ENCODE measurements at regions not wholly inside any gene's neighbourhood (a gene's known extent, or its start where the extent isn't known, plus 50 kb on each side); places are given as distances from the start of the nearest gene placed in this dataset.
"Not testable (repeated sequence)": the region's sequence is repeated elsewhere in the genome, so short reads cannot be mapped to it uniquely, and the experiment has no call there.

- no peak for ATAC-seq
- H3K9me3 Mint-ChIP-seq = no peaks in the 10 kb centered on the region
- no peak overlapping the region for H3K27ac Mint-ChIP-seq
- H3K4me1 Mint-ChIP-seq = no peaks in the 10 kb centered on the region
- no peaks in the 10 kb centered on the region for H3K36me3 Mint-ChIP-seq
- no peak overlapping the region for H3K4me3 Mint-ChIP-seq
- H3K27me3 Mint-ChIP-seq = peaks cover 30% of the 10 kb centered on the region
Observed at GRCh38 chr4:174183259-174183658, 100.2 kb downstream of the FBXO8 start.

GRCh38 chr4:174181827-174182226 lies 101.6 kb downstream of the FBXO8 start:
- Mint-ChIP-seq H3K27me3 (peaks cover 30% of the 10 kb centered on the region), H3K4me3 (no peak overlapping the region), H3K4me1 (no peaks in the 10 kb centered on the region), H3K36me3 (no peaks in the 10 kb centered on the region), H3K9me3 (no peaks in the 10 kb centered on the region), H3K27ac (no peak overlapping the region)
- ATAC-seq = no peak

- Mint-ChIP-seq H3K4me1 (no peaks in the 10 kb centered on the region), H3K4me3 (no peak overlapping the region), H3K36me3 (no peaks in the 10 kb centered on the region), H3K27me3 (peaks cover 17% of the 10 kb centered on the region), H3K27ac (no peak overlapping the region), H3K9me3 (no peaks in the 10 kb centered on the region)
- no peak for ATAC-seq
Observed at GRCh38 chr4:174177536-174177935, 105.9 kb downstream of the FBXO8 start.

- not testable (repeated sequence) for H3K27ac Mint-ChIP-seq, H3K4me3 Mint-ChIP-seq, ATAC-seq, H3K9me3 Mint-ChIP-seq, H3K4me1 Mint-ChIP-seq, H3K36me3 Mint-ChIP-seq
- H3K27me3 Mint-ChIP-seq = peaks cover 17% of the 10 kb centered on the region
Observed at GRCh38 chr4:174175836-174176235, 107.6 kb downstream of the FBXO8 start.

- no peaks in the 10 kb centered on the region for H3K4me1 Mint-ChIP-seq
- H3K9me3 Mint-ChIP-seq = no peaks in the 10 kb centered on the region
- H3K36me3 Mint-ChIP-seq = no peaks in the 10 kb centered on the region
- H3K27ac Mint-ChIP-seq = no peak overlapping the region
- no peak overlapping the region for H3K4me3 Mint-ChIP-seq
- peaks cover 13% of the 10 kb centered on the region for H3K27me3 Mint-ChIP-seq
- ATAC-seq = no peak
Observed at GRCh38 chr4:174173360-174173759, 110.1 kb downstream of the FBXO8 start.

GRCh38 chr4:174172274-174172673 lies 111.2 kb downstream of the FBXO8 start:
- H3K4me1 Mint-ChIP-seq = no peaks in the 10 kb centered on the region
- H3K27ac Mint-ChIP-seq = no peak overlapping the region
- no peaks in the 10 kb centered on the region for H3K36me3 Mint-ChIP-seq
- no peak overlapping the region for H3K4me3 Mint-ChIP-seq
- H3K27me3 Mint-ChIP-seq = peaks cover 11% of the 10 kb centered on the region
- no peaks in the 10 kb centered on the region for H3K9me3 Mint-ChIP-seq
- ATAC-seq = no peak

GRCh38 chr4:174170906-174171305 lies 112.6 kb downstream of the FBXO8 start:
- Mint-ChIP-seq H3K27ac (no peak overlapping the region), H3K9me3 (no peaks in the 10 kb centered on the region), H3K4me1 (no peaks in the 10 kb centered on the region), H3K27me3 (peaks cover 11% of the 10 kb centered on the region), H3K36me3 (no peaks in the 10 kb centered on the region), H3K4me3 (no peak overlapping the region)
- no peak for ATAC-seq

- H3K4me3 Mint-ChIP-seq = no peak overlapping the region
- H3K9me3 Mint-ChIP-seq = no peaks in the 10 kb centered on the region
- H3K27me3 Mint-ChIP-seq = peaks cover 9% of the 10 kb centered on the region
- H3K36me3 Mint-ChIP-seq = no peaks in the 10 kb centered on the region
- no peaks in the 10 kb centered on the region for H3K4me1 Mint-ChIP-seq
- H3K27ac Mint-ChIP-seq = no peak overlapping the region
- no peak for ATAC-seq
Observed at GRCh38 chr4:174170091-174170490, 113.4 kb downstream of the FBXO8 start.

GRCh38 chr4:174157106-174157607 lies 126.3 kb downstream of the FBXO8 start:
- ATAC-seq = no peak
- Mint-ChIP-seq H3K4me1 (no peaks in the 10 kb centered on the region), H3K27ac (no peak overlapping the region), H3K4me3 (no peak overlapping the region), H3K9me3 (no peaks in the 10 kb centered on the region), H3K36me3 (no peaks in the 10 kb centered on the region), H3K27me3 (peaks cover 9% of the 10 kb centered on the region)

GRCh38 chr4:174156239-174156826 lies 127.1 kb downstream of the FBXO8 start:
- Mint-ChIP-seq H3K4me1 (no peaks in the 10 kb centered on the region), H3K36me3 (no peaks in the 10 kb centered on the region), H3K27me3 (peaks cover 9% of the 10 kb centered on the region), H3K9me3 (no peaks in the 10 kb centered on the region), H3K27ac (no peak overlapping the region), H3K4me3 (no peak overlapping the region)
- no peak for ATAC-seq

- H3K27me3 Mint-ChIP-seq = peaks cover 6% of the 10 kb centered on the region
- no peaks in the 10 kb centered on the region for H3K9me3 Mint-ChIP-seq
- ATAC-seq = no peak
- no peaks in the 10 kb centered on the region for H3K4me1 Mint-ChIP-seq
- H3K4me3 Mint-ChIP-seq = no peak overlapping the region
- H3K36me3 Mint-ChIP-seq = no peaks in the 10 kb centered on the region
- H3K27ac Mint-ChIP-seq = no peak overlapping the region
Observed at GRCh38 chr4:174154215-174154854, 129.1 kb downstream of the FBXO8 start.

GRCh38 chr4:174152717-174153466 lies 130.6 kb downstream of the FBXO8 start:
- Mint-ChIP-seq H3K36me3 (no peaks in the 10 kb centered on the region), H3K4me1 (no peaks in the 10 kb centered on the region), H3K9me3 (no peaks in the 10 kb centered on the region), H3K27me3 (no peaks in the 10 kb centered on the region), H3K4me3 (no peak overlapping the region), H3K27ac (no peak overlapping the region)
- no peak for ATAC-seq

- H3K36me3 Mint-ChIP-seq = no peaks in the 10 kb centered on the region
- no peak for ATAC-seq
- H3K27ac Mint-ChIP-seq = no peak overlapping the region
- H3K9me3 Mint-ChIP-seq = no peaks in the 10 kb centered on the region
- H3K4me1 Mint-ChIP-seq = no peaks in the 10 kb centered on the region
- H3K4me3 Mint-ChIP-seq = no peak overlapping the region
- no peaks in the 10 kb centered on the region for H3K27me3 Mint-ChIP-seq
Observed at GRCh38 chr4:174147863-174148262, 135.6 kb downstream of the FBXO8 start.

- ATAC-seq = no peak
- no peaks in the 10 kb centered on the region for H3K36me3 Mint-ChIP-seq
- H3K9me3 Mint-ChIP-seq = no peaks in the 10 kb centered on the region
- no peaks in the 10 kb centered on the region for H3K4me1 Mint-ChIP-seq
- H3K27me3 Mint-ChIP-seq = no peaks in the 10 kb centered on the region
- no peak overlapping the region for H3K27ac Mint-ChIP-seq
- H3K4me3 Mint-ChIP-seq = no peak overlapping the region
Observed at GRCh38 chr4:174144106-174144505, 139.4 kb downstream of the FBXO8 start.

- Mint-ChIP-seq H3K9me3 (no peaks in the 10 kb centered on the region), H3K36me3 (no peaks in the 10 kb centered on the region), H3K4me3 (no peak overlapping the region), H3K27me3 (no peaks in the 10 kb centered on the region), H3K27ac (no peak overlapping the region), H3K4me1 (no peaks in the 10 kb centered on the region)
- no peak for ATAC-seq
Observed at GRCh38 chr4:174141876-174142275, 141.6 kb downstream of the FBXO8 start.

- Mint-ChIP-seq H3K36me3 (no peaks in the 10 kb centered on the region), H3K27me3 (no peaks in the 10 kb centered on the region), H3K4me3 (no peak overlapping the region), H3K9me3 (no peaks in the 10 kb centered on the region), H3K4me1 (no peaks in the 10 kb centered on the region), H3K27ac (no peak overlapping the region)
- no peak for ATAC-seq
Observed at GRCh38 chr4:174138616-174139015, 144.9 kb downstream of the FBXO8 start.
